GM19452 (cell line): ENCODE measurements at regions not wholly inside any gene's neighbourhood (a gene's known extent, or its start where the extent isn't known, plus 50 kb on each side); places are given as distances from the start of the nearest gene placed in this dataset.

Experiments used
- ATAC-seq: cut with Tn5 transposase; IDR thresholded peaks from one replicate; pipeline ENCODE4 v1.9.1; 2021; ENCODE audit not compliant: unreplicated experiment

DNA sequence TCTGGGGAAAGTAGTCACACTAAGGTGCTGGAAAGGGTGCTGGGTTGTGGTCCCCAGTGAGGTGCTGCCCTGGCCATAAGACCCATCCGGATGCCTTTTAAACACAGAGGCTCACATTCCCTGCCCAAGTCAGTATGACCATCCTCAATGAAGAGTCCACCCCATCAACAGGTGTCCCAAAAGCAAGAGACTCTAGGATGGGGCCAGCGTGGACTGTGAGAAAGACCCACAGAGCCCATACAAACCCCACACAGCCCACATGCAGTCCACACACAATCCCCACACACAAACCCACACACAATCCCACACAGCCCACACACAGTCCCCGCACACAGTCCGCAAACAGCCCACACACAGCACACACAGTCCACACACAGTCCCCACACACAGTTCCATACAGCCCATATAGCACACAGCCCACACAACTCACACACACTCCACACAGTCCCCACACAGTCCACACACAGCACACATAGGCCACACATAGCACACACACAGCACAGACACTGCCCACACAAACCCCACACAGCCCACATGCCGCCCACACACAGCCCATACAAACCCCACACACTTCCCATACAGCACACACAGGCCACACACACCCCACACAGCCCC lies 241.4 kb upstream of the SALL3 start:
- ATAC-seq, result no peak

DNA sequence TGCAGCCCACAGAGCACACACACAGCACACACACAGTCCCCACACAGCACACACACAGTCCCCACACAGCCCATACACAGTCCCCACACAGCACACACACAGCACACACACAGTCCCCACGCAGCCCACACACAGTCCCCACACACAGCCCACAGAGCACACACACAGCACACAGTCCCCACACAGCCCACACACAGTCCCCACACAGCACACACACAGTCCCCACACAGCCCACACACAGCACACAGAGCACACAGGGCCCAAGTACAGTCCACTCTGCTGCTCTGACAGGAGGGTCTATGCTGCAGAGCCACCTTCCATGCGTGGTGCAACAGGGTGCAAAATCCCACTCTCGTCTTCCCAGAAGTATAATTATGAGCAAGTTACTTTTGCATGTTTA lies 240.5 kb upstream of the SALL3 start:
- ATAC-seq, result no peak

DNA sequence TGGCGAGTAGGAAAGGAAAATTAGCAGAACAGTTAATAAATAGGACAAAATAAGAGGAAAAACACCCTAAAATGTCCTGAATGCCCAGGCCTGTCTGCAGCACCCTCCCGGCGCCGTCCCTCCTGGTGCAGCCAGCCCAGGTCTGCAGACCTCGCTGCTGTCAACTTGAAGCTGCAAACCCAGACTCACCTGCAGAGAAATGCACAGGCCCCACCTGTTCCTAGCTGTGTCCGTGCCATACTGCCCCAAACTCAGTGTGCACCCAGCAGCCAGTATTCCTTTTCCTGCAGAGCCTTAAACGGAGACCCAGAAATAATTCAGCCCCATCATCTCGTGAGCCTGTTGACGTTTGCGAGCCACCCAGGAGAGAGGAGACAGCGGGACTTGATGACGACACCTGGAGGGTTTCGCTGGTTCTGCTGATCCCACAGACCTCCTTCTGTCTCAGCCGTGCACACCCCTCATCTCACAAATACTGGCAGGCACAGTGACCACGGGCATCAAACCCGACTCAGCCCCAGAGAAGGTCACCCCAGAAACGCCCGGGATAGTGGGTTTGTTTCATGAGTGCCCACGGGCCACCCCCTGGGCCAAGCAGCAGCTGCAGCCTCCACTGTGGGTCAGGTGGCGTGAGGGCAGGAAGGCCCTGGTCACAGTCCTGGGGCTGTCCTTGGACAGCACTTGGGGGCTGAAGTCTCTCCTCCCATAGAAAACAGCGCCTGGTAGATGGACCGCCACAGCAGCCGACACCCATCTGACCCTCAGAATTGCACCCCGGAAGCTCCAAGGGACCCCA lies 239.5 kb upstream of the SALL3 start:
- no peak for ATAC-seq

DNA sequence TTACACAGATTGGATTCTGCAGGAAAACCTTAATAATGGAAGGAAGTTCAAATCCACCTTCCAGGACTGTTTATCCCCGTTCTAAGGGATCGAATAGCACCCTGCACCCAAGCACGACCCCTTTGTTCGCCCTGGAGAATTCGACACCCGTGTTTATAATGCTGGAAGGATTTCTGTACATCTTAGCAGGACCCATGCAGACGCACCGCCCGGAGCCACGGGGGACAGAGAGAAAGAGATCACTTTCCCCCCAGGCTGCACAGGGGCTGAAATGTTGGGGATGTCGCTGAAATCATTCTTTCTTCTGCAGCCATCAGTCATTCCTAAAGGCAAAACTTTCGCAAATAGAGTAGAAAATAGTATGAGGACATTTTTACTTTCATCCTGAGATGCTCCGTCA lies 238.7 kb upstream of the SALL3 start:
- ATAC-seq, result no peak

DNA sequence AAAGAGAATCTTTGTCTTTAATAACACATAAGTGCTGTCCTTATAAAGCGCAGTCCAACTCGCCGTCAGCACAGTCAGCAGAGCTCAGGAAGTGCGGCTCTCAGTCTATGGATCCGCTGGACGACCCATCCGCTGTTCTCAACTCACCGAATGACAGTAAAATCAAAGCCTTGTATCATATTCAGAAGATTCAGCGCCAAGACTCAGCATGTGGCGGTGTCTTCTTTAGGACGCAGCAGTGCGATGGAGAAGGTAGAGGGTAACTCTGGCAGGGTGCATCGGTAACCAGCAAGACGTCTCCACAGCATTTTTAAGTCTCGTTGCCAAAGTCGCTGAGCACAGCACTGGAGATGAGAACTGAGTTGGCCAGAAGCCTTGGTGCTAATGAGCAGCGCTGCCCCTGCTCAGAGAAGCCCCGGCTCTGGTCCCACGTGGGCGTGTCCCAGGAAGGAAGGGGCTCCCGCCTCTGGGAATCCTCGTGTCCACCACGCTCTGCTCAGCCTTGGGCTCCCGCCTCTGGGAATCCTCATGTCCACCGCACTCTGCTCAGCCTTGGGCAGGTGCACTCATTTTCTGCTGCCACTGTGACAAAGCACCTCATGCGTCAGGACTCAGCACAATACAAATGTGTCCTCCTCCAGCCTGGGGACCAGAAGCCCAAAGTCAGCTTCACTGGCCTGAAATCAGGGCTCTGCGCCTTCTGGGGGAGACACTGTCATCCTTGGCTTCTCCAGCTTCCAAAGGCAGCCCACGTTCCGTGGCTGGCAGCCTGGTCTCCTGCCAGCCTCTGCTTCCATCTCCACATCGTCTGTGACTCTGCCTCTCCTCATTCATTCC lies 238.0 kb upstream of the SALL3 start:
- ATAC-seq, result no peak

DNA sequence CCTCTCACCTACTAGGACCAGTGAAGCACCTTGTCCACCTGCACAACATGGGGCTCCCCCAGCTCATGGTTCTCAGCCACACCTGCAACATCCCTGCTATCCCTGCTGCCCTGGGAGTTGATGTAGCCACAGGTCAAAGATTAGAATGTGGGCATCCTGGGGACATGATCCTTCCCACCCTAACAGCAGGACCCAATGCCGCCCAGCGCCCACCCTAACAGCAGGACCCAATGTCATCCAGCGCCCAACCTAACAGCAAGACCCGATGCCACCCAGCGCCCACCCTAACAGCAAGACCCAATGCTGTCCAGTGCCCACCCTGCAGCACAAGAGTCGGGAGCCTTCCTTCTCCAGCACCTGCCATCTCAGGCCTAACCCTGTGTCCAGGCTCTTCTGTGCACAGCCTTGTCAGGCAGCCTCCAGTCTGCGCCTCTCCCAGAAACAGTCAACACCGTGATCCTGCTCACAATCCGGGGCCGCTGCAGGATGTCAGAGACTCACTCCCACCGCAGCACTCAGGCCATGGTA lies 237.3 kb upstream of the SALL3 start:
- ATAC-seq, result no peak

DNA sequence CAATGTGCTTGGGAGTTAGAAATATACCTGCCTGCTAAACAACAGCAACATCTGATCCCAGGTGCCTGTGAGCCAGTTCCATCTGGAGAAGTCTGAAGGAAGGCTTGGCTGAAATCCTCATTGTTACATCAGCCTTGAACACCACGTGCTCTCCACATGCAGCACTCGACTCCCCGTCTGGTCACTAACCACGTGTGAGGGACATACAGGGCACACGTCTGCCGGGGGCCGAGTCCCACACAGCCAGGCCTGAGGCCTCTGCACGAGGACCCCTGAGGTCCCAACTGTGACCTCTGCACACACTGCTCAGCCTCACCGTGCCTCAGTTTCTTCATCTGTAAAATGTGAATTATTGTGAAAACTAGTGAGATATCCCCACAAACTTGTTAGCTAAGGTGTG lies 236.5 kb upstream of the SALL3 start:
- no peak for ATAC-seq

DNA sequence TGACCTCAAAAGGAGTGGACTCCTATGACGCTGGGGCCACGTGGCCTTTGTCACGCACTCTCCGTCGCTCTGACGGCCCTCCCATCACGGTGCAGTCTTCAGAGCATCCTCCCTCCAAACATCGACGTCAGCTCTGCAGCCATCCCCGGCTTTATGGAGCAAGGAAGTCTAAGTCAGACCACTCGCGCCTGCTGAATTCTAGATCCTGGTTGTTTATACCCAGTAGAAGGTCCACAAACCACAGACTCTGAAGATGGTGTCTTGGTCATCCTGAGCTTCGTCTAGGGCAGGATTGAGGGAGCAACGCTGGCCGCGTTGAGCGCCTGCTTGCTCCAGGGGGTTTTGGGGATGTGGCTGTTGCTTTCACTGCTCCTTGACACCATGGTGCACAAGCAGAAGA lies 228.0 kb upstream of the SALL3 start:
- ATAC-seq, result no peak

DNA sequence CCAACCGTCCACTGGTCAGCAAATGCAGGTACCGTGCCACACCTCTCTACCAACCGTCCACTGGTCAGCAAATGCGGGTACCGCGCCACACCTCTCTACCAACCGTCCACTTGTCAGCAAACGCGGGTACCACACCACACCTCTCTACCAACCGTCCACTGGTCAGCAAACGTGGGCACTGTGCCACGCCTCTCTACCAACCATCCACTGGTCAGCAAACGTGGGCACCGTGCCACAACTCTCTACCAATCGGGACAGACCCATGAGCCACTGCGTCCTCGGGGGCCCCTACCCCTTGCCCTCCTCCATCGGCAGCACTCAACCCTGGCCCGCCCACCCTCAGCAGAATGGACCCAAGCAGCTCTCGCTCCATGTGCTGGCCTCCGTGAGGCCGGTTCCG lies 226.4 kb upstream of the SALL3 start:
- no peak for ATAC-seq

DNA sequence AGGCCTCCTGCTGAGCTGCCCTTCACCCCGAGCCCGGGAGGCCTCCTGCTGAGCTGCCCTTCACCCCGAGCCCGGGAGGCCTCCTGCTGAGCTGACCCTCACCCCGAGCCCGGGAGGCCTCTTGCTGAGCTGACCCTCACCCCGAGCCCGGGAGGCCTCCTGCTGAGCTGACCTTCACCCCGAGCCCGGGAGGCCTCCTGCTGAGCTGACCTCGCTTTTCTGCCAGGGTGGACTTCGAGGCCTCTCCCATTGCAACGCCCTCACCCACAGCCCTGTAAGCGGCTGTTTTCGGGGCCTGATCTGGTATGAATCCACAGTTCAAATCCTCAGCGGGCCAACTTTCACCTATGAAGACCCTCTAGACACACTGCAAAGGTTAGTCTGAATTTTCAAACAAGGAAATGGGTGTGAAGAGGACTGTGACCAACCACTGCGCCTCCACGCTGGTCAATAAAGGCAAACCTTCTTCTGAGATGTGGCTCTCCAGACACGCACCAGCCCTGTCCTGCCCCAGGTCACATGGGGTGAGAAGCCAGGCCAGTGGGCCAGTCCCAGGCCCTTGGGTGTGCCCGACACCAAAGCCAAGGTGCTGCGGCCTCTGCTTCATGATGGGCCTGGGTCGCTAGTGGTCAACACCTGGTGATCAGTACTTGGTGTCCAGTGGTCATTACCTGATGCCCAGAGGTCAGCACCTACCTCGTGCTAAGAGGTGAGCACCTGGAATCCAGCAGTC lies 225.1 kb upstream of the SALL3 start:
- ATAC-seq, result no peak

DNA sequence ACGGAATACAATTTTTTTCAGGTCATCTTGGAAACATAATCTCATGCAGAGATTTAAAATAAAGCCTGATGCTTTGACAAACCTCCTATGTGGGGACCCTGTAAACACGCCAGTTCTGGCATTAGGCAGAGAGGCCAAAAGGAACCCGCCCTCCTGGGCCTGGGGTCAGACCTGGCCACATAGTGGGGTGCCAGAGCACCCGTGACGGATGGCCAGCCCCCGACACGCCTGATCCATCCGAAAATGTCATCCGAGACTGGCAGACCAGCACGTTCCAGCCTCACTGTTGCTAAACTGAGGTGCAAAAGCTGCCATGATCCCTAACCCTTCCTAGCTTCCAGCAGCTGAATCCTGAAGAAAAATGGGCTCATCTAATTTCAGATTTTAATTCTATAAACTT lies 222.6 kb upstream of the SALL3 start:
- ATAC-seq, result no peak

DNA sequence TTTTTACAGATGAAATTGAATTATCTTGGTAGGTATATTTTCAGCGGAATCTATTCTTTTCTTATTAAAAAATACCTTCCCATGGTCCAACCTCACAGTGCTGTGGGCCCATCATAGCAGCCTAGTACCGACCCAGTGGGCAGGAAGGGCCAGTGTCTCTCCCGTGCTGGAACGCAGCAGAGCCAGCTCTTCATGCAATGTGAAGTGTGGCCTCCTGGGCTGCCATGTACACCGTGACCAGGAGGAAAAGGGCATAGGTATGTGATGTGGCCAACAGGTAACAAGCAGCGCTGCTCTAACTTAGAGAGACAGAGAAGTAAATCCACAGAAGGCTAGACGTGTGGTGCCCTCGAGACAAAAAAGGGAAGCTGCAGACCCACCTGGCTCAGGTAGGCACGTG lies 221.1 kb upstream of the SALL3 start:
- no peak for ATAC-seq

DNA sequence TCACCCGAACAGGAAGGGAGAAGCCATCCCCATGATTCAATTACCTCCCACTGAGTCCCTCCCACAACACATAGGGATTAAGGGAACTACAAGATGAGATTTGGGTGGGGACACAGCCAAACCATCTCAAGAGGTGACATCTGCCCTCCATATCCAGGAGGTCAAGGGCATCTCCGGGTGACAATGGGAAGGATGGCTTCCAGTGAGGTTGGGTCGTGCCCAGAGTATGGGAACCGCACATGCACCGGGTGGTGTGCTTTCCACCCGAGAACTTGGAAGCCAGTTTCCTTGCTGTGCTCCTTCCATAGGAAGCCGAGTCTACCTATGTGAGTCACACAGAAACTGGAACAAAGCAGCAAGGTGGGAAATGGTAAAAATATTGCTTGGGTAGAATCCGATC lies 216.9 kb upstream of the SALL3 start:
- ATAC-seq, result no peak

DNA sequence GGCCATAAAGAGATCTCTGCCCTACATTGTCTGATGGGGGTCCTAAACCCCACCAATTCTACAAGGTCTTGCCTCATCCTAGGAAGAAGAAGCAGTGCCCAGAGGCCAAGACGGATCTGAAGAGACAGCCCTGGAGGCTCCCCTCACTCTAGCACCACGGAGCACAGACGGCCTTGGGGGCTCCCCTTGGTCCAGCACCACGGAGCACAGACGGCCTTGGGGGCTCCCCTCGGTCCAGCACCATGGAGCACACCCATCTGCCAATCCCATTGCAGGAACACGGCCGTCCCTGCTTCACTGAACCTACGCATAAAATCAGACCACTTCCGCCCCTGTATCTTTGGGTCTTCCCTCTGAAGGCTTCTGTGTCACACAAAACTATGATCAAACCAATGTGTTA lies 215.1 kb upstream of the SALL3 start:
- no peak for ATAC-seq

DNA sequence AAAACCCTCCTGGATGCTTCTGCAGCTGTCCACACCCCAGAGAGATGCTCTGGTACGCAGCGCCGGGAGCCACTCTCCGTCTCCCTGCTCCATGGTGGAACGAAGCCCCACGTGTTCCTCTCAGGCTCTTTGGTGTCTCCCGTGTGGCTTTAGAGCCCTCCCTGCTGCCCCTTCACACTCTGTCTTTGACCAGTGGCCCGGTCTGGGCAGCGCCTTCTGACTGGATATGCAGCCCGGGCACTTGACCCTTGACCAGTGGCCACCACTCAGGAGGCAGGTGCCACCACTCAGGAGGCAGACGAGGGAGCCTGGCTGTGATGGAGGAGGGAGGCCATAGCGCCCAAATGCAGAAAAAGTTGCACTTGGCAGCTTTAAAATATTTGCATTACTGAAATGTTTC lies 214.5 kb upstream of the SALL3 start:
- no peak for ATAC-seq

DNA sequence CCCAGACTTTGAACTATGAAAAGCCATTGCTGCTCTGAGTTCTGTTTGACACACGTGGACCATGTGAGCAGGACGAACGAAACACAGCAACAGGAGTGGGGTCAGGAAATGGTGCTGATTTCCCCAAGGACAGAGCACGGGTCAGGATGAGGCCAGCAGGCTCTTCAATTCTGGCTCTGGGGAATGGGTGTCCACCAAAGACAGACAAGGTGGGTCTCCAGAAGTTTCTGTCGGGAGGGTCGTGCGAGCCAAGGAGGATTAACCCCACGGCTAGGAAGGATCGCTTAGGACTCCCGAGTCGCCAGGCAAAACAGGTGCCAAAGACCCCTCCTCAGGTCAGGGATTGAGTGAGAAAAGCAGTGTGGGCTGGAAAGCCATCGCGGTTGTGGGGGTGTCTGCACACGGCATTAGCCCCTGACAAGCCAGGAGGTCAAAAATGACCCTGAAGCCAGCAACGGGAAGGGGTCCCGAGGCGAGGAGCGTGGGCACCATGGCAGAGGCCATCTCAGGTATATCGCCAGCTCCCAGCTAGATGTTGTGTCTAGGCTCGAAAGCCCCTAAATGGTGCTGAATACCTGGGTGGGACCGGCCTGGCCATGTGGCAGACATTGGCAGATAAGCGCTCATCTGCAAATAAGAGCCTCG lies 213.9 kb upstream of the SALL3 start:
- no peak for ATAC-seq

DNA sequence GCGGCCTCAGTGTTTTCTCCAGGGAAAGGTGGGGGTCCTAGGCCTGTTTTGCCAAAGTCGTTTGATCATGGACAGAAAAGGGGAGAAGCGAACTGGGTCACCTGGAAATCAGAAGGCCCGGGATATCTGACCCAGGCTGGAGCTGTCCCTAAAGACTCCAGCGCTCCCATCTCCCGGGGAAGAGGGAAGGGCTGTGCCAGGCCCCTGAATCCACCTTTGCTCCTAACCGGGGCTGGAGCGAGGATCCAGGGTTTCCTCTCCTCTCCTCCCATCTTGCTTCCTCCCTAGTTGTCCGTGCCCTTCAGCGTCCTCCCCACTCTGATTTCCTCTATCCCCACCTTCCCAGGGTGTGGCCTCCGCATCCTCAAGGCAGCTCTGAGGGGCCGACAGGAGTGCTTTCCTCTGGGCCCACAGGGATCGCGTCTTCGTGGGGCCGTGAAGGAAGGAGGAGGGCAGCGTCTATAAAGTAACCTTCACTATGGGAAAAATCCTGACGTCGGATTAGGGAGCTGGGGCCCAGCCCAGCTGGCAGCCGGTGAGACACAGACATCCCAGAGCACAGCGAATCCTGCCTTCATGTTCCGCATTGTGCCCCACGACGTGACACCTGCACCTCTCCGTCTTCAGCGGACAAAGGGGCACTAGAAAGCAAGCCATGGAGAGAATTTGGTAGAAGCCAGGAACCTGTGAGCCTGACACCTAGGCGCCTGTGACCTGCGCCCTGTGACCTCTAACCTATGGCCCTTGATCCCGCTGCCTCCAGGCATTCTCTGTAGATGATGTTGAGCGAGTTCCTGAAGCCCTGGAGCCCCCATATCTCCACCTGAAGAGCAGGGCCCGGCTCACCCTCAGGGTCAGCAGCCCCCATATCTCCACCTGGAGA lies 212.7 kb upstream of the SALL3 start:
- ATAC-seq, result no peak

DNA sequence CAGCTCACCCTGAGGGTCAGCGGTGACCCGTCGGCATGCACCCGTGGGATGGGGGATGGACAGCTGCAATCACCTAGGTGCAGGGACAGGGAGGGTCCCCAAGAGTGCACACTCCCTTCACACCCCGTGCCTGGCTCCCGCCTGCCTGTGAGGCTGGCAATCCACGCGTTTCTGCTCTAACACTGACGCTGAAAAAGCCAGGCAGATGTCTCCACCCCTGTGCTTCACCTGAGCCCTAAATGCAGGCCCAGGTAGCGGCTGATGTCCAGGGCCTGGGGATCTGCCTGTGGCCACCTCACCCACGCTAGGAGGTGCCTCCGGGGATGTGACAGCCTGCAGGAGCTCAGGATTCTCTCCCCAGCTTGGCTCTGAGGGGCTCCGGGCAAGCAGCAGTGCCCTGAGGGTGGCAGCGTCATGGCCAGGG lies 212.0 kb upstream of the SALL3 start:
- no peak for ATAC-seq

DNA sequence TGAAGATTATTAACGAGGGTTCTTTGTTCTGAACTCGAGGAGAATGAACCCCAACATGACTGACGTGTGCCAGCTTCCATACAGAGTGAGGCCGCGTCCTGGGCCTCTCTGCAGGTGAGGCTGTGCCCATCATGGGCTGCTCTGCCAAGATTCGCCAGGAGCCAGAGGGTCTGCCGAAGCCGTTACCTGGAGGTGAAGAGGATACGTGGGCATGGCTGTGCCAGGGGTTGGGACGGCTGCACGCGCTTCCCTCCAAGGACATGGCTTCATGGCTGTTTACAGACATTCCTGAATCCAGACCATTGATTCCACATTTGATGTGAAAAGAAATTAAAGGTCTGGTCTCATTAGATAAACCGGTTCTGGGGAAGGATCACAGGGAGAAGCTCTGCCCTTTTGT lies 211.4 kb upstream of the SALL3 start:
- ATAC-seq, result no peak
